H1 (cell line): ENCODE measurements at regions not wholly inside any gene's neighbourhood (a gene's known extent, or its start where the extent isn't known, plus 50 kb on each side); places are given as distances from the start of the nearest gene placed in this dataset.

ENCODE experiments used
- CTCF ChIA-PET: fragments of 300-600 bp; sonication (Branson Sonifier 250); formaldehyde crosslinking; loops from one replicate; lab custom pipeline; 2021; ENCODE audit not compliant: partially characterized antibody; lab: Charles Lee
- POLR2A ChIA-PET: fragments of 300-600 bp; sonication (Branson Sonifier 250); formaldehyde crosslinking; loops from one replicate; lab custom pipeline; 2021; ENCODE audit warnings: inconsistent platforms; ENCODE audit not compliant: partially characterized antibody; lab: Charles Lee
- DNase-seq, 2 experiments: peaks; one replicate each; pipeline versions ENCODE4 v3.0.0 to v3.0.0-alpha.2; 2010 to 2022; ENCODE audit warnings: low spot score in 2 of 2, low read depth in 1 of 2, mixed read lengths in 1 of 2
- FAIRE-seq: peaks from 2 replicates; lab custom pipeline; 2011; peaks lifted over from hg19 to GRCh38; lab: Jason Lieb, UNC
- H2AFZ ChIP-seq: 2 replicates; pipeline ENCODE4 v1.8.1; 2012; ENCODE audit warnings: low read length, inconsistent platforms
- H2AK5ac ChIP-seq: 2 replicates; pipeline ENCODE4 v1.6.1; 2013; ENCODE audit warnings: low read depth, low read length
- H2BK120ac ChIP-seq: replicated peaks from 2 replicates; pipeline ENCODE3; 2013; ENCODE audit warnings: low read depth, low read length, inconsistent platforms
- H2BK12ac ChIP-seq: 2 replicates; pipeline ENCODE4 v1.6.1; 2013; ENCODE audit warnings: low read depth, low read length
- H2BK15ac ChIP-seq: 2 replicates; pipeline ENCODE4 v1.6.1; 2013; ENCODE audit warnings: low read length
- H2BK20ac ChIP-seq: 2 replicates; pipeline ENCODE4 v1.6.1; 2013; ENCODE audit warnings: low read length
- H2BK5ac ChIP-seq: 2 replicates; pipeline ENCODE4 v1.6.1; 2013; ENCODE audit warnings: low read depth, low read length
- H3K14ac ChIP-seq: 2 replicates; pipeline ENCODE4 v1.6.1; 2013; ENCODE audit warnings: inconsistent platforms; ENCODE audit not compliant: insufficient read length
- H3K18ac ChIP-seq: 2 replicates; pipeline ENCODE4 v1.6.1; 2013; ENCODE audit warnings: low read length; ENCODE audit errors: extremely low read depth
- H3K23ac ChIP-seq: 2 replicates; pipeline ENCODE4 v1.6.1; 2013; ENCODE audit warnings: inconsistent platforms; ENCODE audit not compliant: insufficient read length
- H3K23me2 ChIP-seq: 2 replicates; pipeline ENCODE4 v1.6.1; 2013; ENCODE audit warnings: low read depth, low read length
- H3K27ac ChIP-seq: 2 replicates; pipeline ENCODE4 v1.6.1; 2011; ENCODE audit warnings: low read depth, low read length, inconsistent platforms
- H3K27me3 ChIP-seq, 4 experiments: replicated peaks in 1 of 4; 1 replicate in 1 of 4; 2 replicates in 3 of 4; pipeline versions ENCODE4 v1.6.1 to v1.8.1; 2011 to 2013; ENCODE audit warnings: low read length in 3 of 4, mild to moderate bottlenecking in 3 of 4, inconsistent platforms in 2 of 4, mixed read lengths in 2 of 4, moderate library complexity in 1 of 4; ENCODE audit not compliant: control insufficient read depth in 3 of 4, insufficient read depth in 3 of 4; ENCODE audit errors: extremely low read depth in 1 of 4
- H3K36me3 ChIP-seq, 4 experiments: 2 replicates each; pipeline versions ENCODE4 v1.6.1 to v1.8.1; 2011 to 2013; ENCODE audit warnings: mild to moderate bottlenecking in 4 of 4, low read length in 3 of 4, moderate library complexity in 2 of 4, control low read depth in 1 of 4, inconsistent platforms in 1 of 4; ENCODE audit not compliant: insufficient read depth in 4 of 4, control insufficient read depth in 2 of 4
- H3K4ac ChIP-seq: replicated peaks from 2 replicates; pipeline ENCODE3; 2013; ENCODE audit warnings: low read length, low read depth, mixed read lengths, inconsistent platforms; ENCODE audit not compliant: insufficient read length
- H3K4me1 ChIP-seq, 4 experiments: replicated peaks in 1 of 4; 1 replicate in 1 of 4; 2 replicates in 3 of 4; pipeline versions ENCODE4 v1.6.1 to v1.8.1; 2011 to 2013; ENCODE audit warnings: low read length in 3 of 4, inconsistent platforms in 2 of 4, mixed read lengths in 1 of 4; ENCODE audit not compliant: insufficient read depth in 4 of 4, control insufficient read depth in 3 of 4
- H3K4me2 ChIP-seq, 2 experiments: 2 replicates each; pipeline versions ENCODE4 v1.6.1 to v1.8.1; 2011 to 2013; ENCODE audit warnings: low read depth in 2 of 2, low read length in 2 of 2, control low read depth in 1 of 2, inconsistent platforms in 1 of 2, mild to moderate bottlenecking in 1 of 2; ENCODE audit not compliant: insufficient read depth in 1 of 2
- H3K4me3 ChIP-seq, 4 experiments: fragments of 200-600, 300-600 bp in 1 of 4; sonication (generic), shearing (Covaris generic), sonication (Bioruptor Twin) in 1 of 4; 2 replicates each; pipeline versions ENCODE4 v1.5.1 to v1.8.1; 2011 to 2016; ENCODE audit warnings: low read length in 4 of 4, low read depth in 3 of 4, control low read depth in 2 of 4, inconsistent platforms in 2 of 4, mild to moderate bottlenecking in 2 of 4, mixed read lengths in 1 of 4, moderate library complexity in 1 of 4; ENCODE audit not compliant: insufficient read depth in 2 of 4; ENCODE audit errors: extremely low read depth in 1 of 4
- H3K56ac ChIP-seq: replicated peaks from 2 replicates; pipeline ENCODE3; 2013; ENCODE audit warnings: low read depth, mild to moderate bottlenecking, mixed read lengths, low read length, inconsistent platforms; ENCODE audit not compliant: insufficient read length
- H3K79me1 ChIP-seq: 2 replicates; pipeline ENCODE4 v1.6.1; 2013; ENCODE audit warnings: low read depth, low read length, control low read depth
- H3K79me2 ChIP-seq, 2 experiments: 2 replicates each; pipeline versions ENCODE4 v1.6.1 to v1.8.1; 2012 to 2013; ENCODE audit warnings: low read length in 2 of 2, mild to moderate bottlenecking in 2 of 2, inconsistent platforms in 1 of 2; ENCODE audit not compliant: insufficient read depth in 2 of 2, control insufficient read depth in 1 of 2
- H3K9ac ChIP-seq, 4 experiments: replicated peaks in 1 of 4; 1 replicate in 1 of 4; 2 replicates in 3 of 4; pipeline versions ENCODE4 v1.6.1 to v1.8.1; 2011 to 2013; ENCODE audit warnings: low read depth in 3 of 4, low read length in 3 of 4, control low read depth in 2 of 4, mild to moderate bottlenecking in 2 of 4, moderate library complexity in 2 of 4, inconsistent platforms in 1 of 4; ENCODE audit errors: extremely low read depth in 1 of 4
- H3K9me3 ChIP-seq, 2 experiments: 2 replicates each; pipeline versions ENCODE4 v1.6.1 to v1.8.1; 2012 to 2013; ENCODE audit warnings: mild to moderate bottlenecking in 2 of 2, moderate library complexity in 2 of 2, control low read depth in 1 of 2, inconsistent platforms in 1 of 2, low read depth in 1 of 2, low read length in 1 of 2, mixed read lengths in 1 of 2; ENCODE audit not compliant: insufficient read depth in 2 of 2
- H4K20me1 ChIP-seq, 2 experiments: replicated peaks in 1 of 2; 2 replicates each; pipeline versions ENCODE3 to v1.8.1; 2011 to 2013; ENCODE audit warnings: inconsistent platforms in 2 of 2, low read length in 2 of 2, mild to moderate bottlenecking in 1 of 2; ENCODE audit not compliant: insufficient read depth in 2 of 2, control insufficient read depth in 1 of 2
- H4K5ac ChIP-seq: 2 replicates; pipeline ENCODE4 v1.6.1; 2013; ENCODE audit warnings: low read length, low read depth, mixed read lengths, inconsistent platforms; ENCODE audit not compliant: insufficient read length
- H4K8ac ChIP-seq: 2 replicates; pipeline ENCODE4 v1.8.0; 2013; ENCODE audit warnings: mild to moderate bottlenecking, moderate library complexity, low read length, inconsistent platforms; ENCODE audit not compliant: insufficient read depth; ENCODE audit errors: extremely low read depth
- H4K91ac ChIP-seq: replicated peaks from 2 replicates; pipeline ENCODE3; 2013; ENCODE audit warnings: low read length, mixed read lengths, inconsistent platforms; ENCODE audit not compliant: insufficient read length
- POU5F1 ChIP-seq: IDR thresholded peaks from 2 replicates; pipeline ENCODE4 v1.6.1; 2011; ENCODE audit warnings: low read depth, mild to moderate bottlenecking, low read length, moderate library complexity
- RAD21 ChIP-seq, 2 experiments: IDR thresholded peaks in 1 of 2; conservative IDR thresholded peaks in 1 of 2; 2 replicates each; pipeline ENCODE4 v1.6.1; 2011; ENCODE audit warnings: low read depth in 2 of 2, low read length in 2 of 2, improper control_type of control experiment in 1 of 2, inconsistent platforms in 1 of 2, mild to moderate bottlenecking in 1 of 2, moderate library complexity in 1 of 2
- WGBS, 2 experiments: shearing (Covaris generic) in 1 of 2; methylation state at CpG; one replicate each; pipeline versions ENCODE4 v1.1.6 to v1.1.7; 2013 to 2015; ENCODE audit warnings: low lambda C conversion rate in 2 of 2, mixed read lengths in 2 of 2, inconsistent platforms in 1 of 2, low coverage in 1 of 2, missing lambda C conversion rate in 1 of 2; ENCODE audit not compliant: insufficient replicate concordance in 2 of 2, insufficient coverage in 1 of 2, insufficient read length in 1 of 2; ENCODE audit errors: extremely low coverage in 1 of 2, missing lambda C conversion rate in 1 of 2; 5-methylcytosine and 5-hydroxymethylcytosine counted together

GRCh38 chr1:118783095-118783758, 204.9 kb downstream of the TBX15 start:
- no peaks in the 10 kb centered on the region for H3K27me3 ChIP-seq
- no peak overlapping the region for H2BK5ac ChIP-seq
- peaks cover 0 to 3% (median 0%) of the 10 kb centered on the region in 4 experiments; a peak in 1 of 7 replicates for H3K4me1 ChIP-seq
- no peak overlapping the region for H2BK12ac ChIP-seq
- H2BK120ac ChIP-seq, result no peak overlapping the region
- H3K79me2 ChIP-seq, result no peaks in the 10 kb centered on the region
- no peaks in the 10 kb centered on the region for H4K20me1 ChIP-seq
- WGBS, 2 experiments, result 84% methylated on average over 2 of the region's 2 CpGs; no CpG with 5 or more reads in 1 of the 2 experiments
- no peak overlapping the region for H2AK5ac ChIP-seq
- no peak for FAIRE-seq
- POLR2A ChIA-PET, result no interaction called here
- H3K27ac ChIP-seq, result no peak overlapping the region
- H3K4me2 ChIP-seq, result no peak overlapping the region
- no peaks in the 10 kb centered on the region for H3K9me3 ChIP-seq
- no peak overlapping the region for H3K23ac ChIP-seq
- H3K79me1 ChIP-seq, result no peaks in the 10 kb centered on the region
- H3K18ac ChIP-seq, result no peak overlapping the region
- H3K9ac ChIP-seq, result no peak overlapping the region
- CTCF ChIA-PET, result no interaction called here
- H3K4ac ChIP-seq, result no peak overlapping the region
- no peak overlapping the region for H3K56ac ChIP-seq
- H3K4me3 ChIP-seq, result no peak overlapping the region
- H3K36me3 ChIP-seq, result no peaks in the 10 kb centered on the region
- TF ChIP-seq POU5F1 (no peak), RAD21 (IDR thresholded peaks at IDR 0.05 in 1 of 2, conservative IDR thresholded peaks at IDR 0.05 in 1 of 2; ENCODE audit: low read depth in 2 of 2, low read length in 2 of 2) (peak; percentile 2 to 13; a peak in 1 of 4 replicates)
- no peak overlapping the region for H3K14ac ChIP-seq
- H4K91ac ChIP-seq, result no peak overlapping the region
- H2BK15ac ChIP-seq, result no peak overlapping the region
- H3K23me2 ChIP-seq, result no peaks in the 10 kb centered on the region
- no peak overlapping the region for H4K5ac ChIP-seq
- no peak overlapping the region for H4K8ac ChIP-seq
- no peak for DNase-seq
- 0 out of 2 replicates have a peak overlapping the region, but pooled peaks have one; percentile 15 for H2AFZ ChIP-seq
- H2BK20ac ChIP-seq, result no peak overlapping the region
